ENCODE measurements at regions not wholly inside any gene's neighbourhood (a gene's known extent, or its start where the extent isn't known, plus 50 kb on each side); places are given as distances from the start of the nearest gene placed in this dataset.

DNA sequence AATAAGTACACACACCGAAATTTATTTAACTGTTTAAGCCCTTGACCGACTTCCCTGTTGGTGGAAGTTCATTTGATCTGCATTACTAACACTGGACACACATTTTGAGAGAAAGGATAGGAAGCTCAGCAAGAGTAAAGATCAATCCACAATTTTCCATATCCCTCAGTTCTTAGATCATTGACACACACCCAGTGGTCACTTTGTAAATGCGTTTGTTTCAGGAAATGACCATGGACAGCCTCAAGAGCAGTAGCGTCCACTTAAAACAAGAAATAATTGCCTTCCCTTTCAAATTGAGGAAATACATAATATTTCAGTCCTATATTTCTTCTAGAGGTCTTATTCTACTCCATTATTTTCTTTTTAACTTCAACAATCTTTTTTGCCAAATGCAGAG, 511.5 kb upstream of the PTBP2 start:
- TF ChIP-seq, protein P1, sequence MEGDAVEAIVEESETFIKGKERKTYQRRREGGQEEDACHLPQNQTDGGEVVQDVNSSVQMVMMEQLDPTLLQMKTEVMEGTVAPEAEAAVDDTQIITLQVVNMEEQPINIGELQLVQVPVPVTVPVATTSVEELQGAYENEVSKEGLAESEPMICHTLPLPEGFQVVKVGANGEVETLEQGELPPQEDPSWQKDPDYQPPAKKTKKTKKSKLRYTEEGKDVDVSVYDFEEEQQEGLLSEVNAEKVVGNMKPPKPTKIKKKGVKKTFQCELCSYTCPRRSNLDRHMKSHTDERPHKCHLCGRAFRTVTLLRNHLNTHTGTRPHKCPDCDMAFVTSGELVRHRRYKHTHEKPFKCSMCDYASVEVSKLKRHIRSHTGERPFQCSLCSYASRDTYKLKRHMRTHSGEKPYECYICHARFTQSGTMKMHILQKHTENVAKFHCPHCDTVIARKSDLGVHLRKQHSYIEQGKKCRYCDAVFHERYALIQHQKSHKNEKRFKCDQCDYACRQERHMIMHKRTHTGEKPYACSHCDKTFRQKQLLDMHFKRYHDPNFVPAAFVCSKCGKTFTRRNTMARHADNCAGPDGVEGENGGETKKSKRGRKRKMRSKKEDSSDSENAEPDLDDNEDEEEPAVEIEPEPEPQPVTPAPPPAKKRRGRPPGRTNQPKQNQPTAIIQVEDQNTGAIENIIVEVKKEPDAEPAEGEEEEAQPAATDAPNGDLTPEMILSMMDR (IDR thresholded peaks at IDR 0.05; ENCODE audit: insufficient read depth, low read length, poor library complexity, severe bottlenecking), result no peak
- TF ChIP-seq EZH2phosphoT487 (conservative IDR thresholded peaks at IDR 0.05; ENCODE audit: low read length), result no peak
